HG02588 (cell line): ENCODE measurements at regions not wholly inside any gene's neighbourhood (a gene's known extent, or its start where the extent isn't known, plus 50 kb on each side); places are given as distances from the start of the nearest gene placed in this dataset.
"Not testable (repeated sequence)": the region's sequence is repeated elsewhere in the genome, so short reads cannot be mapped to it uniquely, and the experiment has no call there.

Source experiments
- ATAC-seq: cut with Tn5 transposase; IDR thresholded peaks from one replicate; pipeline ENCODE4 v1.9.1; 2021; ENCODE audit warnings: mild to moderate bottlenecking, moderate library complexity; ENCODE audit not compliant: unreplicated experiment

DNA sequence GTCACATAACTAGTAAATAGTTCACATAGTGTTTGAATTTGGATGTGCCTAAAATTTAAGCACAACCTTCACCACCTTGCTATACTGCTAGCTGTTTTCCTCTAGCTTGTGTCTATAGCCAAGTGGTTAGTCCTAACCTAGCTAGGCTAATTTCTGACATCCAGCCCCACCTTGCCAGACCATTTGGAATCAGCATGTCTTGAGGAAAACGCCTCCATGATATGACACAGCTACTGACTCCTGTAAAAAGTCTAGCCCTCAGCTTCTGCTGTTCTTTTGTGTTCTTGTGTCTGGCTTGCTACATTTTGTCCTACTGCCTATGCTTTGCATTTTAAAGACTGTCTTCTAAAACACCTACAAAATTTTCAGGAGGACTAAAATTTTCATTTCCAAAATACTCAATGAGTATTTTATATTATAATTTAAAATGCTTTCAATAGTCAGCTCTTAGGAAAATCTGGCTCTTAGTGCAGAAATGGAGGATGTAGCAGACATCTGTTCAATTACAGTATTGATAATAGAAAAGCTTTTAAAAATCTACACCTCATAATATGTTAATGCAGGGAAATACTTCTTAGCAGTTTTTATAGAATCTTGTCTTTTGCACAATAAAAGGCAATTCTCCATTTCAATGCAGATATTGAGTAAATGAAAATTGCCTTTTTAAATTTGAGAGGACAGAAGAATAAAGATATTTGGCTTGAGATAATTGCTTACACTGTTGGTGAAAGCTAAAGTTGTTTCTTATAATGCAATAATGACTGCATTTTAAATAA lies 160.8 kb upstream of the APP start:
- ATAC-seq: no peak

DNA sequence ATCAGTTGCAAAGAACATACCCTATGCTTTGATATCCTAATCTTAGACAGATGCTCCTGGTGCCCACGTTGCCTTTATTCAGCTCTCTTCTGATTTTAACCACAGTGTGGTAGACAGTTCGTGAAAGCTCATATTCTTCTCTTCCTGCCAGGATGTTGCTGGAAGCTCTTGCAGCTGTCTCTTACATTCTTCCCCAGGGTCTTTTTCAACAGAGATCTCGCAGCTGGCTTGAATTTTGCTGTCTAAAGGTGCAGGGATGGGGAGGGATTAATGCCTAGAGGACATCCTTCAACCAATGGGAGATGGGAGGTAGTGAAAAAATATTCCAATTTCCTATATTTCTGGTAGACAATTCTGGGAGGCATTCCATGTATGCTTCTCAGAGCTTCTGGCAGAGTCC lies 150.0 kb upstream of the APP start:
- no peak for ATAC-seq

- no peak for ATAC-seq
These were observed 137.1 kb upstream of the APP start for GRCh38 chr21:26307640-26308039.

DNA sequence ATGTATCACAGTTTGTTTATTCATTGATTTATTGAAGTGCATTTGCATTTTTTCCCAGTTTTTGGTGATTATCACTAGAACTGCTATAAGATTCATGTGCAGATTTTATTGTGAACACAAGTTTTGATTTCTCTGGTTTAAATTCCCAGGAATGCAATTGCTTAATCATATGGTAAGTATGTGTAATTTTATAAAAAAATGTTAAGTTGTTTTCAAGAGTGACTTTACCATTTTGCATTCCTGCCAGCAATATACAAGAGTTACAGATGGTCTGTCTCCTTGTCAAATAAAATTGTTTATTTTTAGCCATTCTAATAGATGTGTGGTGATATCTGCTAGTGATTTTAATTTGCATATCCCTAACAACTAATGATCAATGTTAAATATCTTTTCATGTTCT lies 127.3 kb upstream of the APP start:
- ATAC-seq: no peak

GRCh38 chr21:26293141-26293946 lies 122.8 kb upstream of the APP start:
- no peak for ATAC-seq

DNA sequence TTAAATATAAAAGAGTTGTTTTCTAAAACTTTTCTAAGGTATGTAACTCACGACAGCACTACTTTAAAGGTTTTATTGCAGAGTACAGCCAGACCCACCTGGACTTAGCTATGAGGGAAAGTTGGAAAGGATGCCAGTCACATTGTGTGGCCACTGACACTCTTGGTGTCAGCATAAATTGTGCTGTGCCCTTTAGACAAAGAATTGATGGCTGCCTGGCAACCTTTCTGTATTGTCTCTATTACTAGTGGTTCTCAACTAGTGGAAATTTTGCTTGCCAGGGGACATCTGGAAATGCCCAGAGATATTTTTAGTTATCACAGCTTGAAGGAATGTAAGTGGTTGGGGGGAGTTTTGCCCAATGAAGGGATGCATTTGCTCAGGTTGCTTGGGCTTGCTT lies 117.5 kb upstream of the APP start:
- ATAC-seq: no peak

DNA sequence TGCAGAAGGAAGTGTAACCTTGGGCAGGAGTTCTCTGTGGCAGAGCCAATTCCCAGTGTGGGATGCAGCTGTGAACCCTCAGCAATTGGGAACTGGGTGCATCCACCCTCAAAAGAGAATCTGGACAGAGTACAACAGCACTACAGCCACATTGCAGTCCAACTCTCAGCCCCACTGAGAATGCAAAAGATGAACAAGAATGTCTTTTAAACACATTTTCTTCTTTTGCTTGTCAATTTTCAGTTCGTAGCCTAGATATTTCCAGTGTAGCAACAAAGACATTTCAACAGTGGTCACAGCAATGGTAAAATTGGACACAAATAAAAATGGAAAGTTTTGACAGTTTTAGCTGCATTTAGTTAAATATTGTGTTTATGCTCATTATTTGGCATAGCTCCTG lies 114.0 kb upstream of the APP start:
- ATAC-seq: no peak

- no peak for ATAC-seq
These were observed 111.5 kb upstream of the APP start for GRCh38 chr21:26282058-26282457.

GRCh38 chr21:26281506-26281905 lies 110.9 kb upstream of the APP start:
- ATAC-seq: no peak

DNA sequence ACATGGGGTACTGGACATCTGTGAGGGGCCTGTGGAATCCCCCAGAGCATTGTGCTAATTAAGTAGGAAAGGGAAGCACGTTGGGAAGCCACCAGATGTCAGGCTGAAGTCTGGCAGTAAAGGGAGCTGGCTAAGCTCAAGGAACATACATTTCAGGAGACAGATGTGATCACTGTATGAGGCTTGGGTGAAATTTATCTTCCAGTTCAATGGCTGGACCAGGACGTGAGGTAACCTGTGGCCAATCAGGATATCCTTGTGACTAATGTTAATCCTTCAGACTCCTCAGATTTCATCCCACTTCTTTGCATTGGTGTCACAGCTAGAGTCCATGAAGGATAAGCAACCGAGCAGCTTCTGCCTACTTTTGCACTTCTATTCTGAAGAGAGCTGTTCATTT lies 110.2 kb upstream of the APP start:
- no peak for ATAC-seq

GRCh38 chr21:26280148-26280547 lies 109.6 kb upstream of the APP start:
- ATAC-seq: no peak

DNA sequence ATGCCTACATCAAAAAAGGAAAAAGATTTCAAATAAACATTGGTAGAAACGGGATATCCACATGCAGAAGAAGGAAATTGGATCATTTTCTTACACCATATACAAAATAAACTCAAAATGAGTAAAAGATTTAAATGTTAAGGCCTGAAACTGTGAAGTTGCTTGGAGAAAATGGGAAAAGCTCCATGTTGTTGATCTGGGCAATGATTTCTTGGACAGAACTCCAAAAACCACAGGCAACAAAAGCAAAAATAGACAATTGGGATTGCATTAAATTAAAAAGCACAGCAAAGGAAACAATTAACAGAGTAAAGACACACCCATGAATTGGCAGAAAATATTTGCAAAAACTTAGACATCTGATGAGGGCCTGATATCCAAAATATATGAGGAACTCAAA lies 105.2 kb upstream of the APP start:
- no peak for ATAC-seq

DNA sequence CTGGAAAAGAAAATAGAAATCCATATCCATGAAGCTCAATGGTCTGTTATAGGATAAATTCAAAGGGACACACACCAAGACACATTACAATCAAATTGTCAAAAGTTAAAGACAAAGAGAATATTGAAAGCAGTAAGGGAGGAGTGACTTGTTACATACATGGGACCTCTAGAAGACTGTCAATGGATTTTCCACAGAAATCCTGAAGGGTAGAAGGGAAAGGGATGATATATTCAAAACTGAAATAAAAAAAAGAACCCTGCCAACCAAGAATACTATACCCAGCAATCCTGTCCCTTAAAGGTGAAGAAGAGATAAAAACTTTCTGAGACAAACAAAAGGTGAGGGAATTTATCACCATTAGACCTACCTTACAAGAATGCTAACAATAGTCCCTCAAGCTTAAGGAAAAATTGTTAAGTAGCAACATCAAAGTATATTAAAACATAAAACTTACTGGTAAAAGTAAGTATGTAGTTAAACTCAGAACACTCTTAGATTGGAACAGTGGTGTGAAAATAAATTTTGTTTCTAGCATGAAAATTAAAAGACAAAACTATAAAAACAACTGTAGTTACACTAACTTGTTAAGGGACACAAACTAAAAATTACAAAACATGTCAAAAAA lies 103.2 kb upstream of the APP start:
- ATAC-seq: no peak

DNA sequence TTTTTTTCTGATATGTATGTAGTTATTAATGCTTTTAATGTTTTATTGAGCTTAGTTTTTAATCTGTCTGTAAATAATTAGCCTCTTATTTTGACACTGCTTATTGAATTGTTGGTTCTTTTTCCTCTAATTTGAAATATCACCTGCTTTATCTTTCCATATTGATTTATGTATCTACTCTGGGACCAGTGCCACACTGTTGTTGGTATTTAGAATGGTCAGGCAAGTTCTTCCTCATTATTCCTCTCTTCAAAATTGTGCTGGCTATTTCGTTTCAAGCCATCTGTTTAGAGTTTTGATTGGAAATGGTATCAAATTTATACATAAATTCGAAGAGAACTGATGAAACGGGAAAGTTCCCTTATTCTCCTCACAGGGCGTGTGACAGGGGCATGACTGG lies 96.8 kb upstream of the APP start:
- ATAC-seq: no peak

GRCh38 chr21:26246073-26246472 lies 75.5 kb upstream of the APP start:
- no peak for ATAC-seq

GRCh38 chr21:26245428-26245827 lies 74.9 kb upstream of the APP start:
- ATAC-seq: no peak

- ATAC-seq: no peak
These were observed 68.1 kb upstream of the APP start for GRCh38 chr21:26238646-26239045.

DNA sequence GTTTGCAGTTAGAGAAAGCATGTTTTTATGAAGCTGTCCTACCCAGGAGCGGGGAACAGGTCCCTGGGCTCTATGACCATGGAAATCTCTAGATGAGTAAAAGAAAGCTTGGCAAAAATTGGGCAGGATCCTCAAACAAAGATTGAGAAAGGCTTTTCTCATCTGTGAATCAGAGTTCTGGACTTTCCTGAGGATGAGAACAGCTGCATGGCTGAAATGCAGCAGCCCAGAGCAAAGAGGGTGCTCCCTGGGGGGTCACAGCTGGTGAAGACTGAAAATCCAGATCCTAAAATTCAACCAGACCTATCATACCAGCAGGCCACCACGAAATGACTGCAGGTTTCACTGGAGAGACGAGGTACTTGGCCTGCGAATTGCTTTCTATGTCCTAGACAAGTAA lies 65.7 kb upstream of the APP start:
- no peak for ATAC-seq

DNA sequence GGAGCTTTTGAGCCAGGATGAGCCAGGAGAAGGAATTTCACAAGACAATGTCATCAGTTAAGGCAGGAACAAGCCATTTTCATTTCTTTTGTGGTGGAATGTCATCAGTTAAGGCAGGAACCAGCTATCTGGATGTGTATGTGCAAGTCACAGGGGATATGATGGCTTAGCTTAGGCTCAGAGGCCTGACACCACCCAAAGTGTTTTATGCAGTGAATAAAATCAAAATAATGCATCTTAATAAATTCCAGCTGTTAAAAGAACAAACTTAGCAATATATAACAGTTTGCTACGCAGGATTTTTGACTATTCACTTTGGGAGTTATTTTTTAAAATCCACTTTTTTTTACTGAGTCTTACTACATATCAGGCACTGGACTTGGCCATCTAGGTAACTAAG lies 62.7 kb upstream of the APP start:
- not testable (repeated sequence) for ATAC-seq

DNA sequence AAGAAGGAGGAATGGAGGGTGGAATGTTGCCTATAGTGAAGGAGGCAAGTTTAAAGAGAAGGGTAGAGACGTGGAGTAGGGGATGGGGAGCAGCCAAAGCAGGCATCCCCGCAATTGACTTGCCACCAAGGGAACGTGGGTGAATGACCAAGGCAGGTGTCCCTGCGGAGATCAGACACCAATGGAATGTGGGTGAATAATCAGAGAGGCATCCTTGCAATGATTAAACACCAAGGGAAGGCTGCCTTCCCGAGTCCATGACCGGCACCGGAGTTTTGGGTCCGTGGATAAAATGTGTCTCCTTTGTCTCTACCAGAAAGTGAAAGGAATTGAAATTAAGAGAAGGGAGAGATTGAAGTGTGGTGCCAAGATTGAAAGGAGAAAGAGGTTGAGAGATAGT lies 61.9 kb upstream of the APP start:
- ATAC-seq: not testable (repeated sequence)

DNA sequence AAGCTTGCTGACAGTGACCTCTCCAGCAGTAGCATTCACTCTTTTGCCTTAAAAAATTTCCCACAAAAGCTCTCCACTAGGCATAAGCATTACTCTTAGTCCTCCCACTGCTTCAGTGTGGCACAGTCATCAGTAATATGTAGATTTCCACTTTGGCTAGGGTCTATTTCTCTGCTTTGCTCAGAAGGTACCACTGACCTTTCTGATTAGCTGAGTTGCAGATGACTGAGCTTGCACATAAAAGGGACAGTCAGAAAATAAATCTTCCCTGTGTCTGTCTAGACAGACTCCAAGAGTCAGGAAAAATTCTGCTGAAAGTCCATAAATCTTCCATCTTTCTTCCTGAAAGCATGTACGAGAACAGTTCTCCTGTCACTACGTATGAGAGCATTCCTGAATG lies 56.6 kb upstream of the APP start:
- ATAC-seq: no peak

DNA sequence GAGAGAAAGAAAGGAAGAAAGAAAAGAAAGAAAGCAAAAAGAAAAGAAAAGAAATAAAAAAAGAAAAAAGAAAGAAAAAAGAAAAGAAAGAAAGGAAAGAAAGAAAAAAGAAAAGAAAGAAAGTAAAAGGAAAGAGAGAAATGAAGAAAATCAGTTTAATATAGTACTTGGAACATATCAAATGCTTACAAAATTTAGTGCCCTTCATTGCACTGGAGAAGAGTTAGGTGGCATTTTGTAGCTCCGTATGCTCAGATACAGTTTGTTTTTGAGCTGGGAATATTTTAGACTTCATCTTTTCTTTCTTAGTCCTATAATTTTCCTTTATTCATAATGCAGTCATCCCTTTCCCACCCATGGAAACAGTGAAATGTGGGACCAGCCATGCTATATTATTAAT lies 56.2 kb upstream of the APP start:
- no peak for ATAC-seq
